ENCODE measurements at regions not wholly inside any gene's neighbourhood (a gene's known extent, or its start where the extent isn't known, plus 50 kb on each side); places are given as distances from the start of the nearest gene placed in this dataset.

- TF ChIP-seq SIN3A (conservative IDR thresholded peaks at IDR 0.05 in 1 of 2, IDR thresholded peaks at IDR 0.05 in 1 of 2; ENCODE audit: low read depth in 1 of 2, low read length in 2 of 2) (0 out of 4 replicates have a peak, but pooled peaks of 1 of the 2 experiments have one; percentile 32), TCF12 (IDR thresholded peaks at IDR 0.05; ENCODE audit: low read depth, low read length) (no peak), RBBP5 (IDR thresholded peaks at IDR 0.05; ENCODE audit: borderline replicate concordance, low read depth, low read length) (no peak)
Measured at GRCh38 chrX:2608638-2609430, 82.3 kb upstream of the CD99 start (continued).
